ENCODE measurements at regions not wholly inside any gene's neighbourhood (a gene's known extent, or its start where the extent isn't known, plus 50 kb on each side); places are given as distances from the start of the nearest gene placed in this dataset.

DNA sequence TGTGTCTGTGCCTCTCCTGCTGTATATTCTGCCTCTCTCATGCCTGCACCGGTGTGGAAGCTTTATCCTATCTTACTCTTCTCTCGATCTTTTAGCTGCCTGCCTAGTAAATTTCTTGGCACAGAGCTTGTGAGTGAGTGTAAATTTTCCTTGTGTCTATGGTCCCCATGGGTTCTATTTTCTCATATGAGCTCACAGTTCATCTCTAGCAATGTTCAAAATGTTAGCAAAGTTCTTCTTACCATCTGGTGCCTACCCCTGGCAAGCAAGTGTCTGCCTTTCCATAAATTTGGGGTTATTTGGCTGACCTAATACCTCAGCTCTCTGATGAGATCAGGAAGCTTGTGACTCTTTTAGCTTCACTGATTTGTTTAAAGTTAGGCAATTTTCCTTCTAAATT, 572.1 kb upstream of the BRINP3 start:
- TF ChIP-seq CTCF (IDR thresholded peaks at IDR 0.05; ENCODE audit: low read depth, low read length, poor library complexity, severe bottlenecking) (no peak), EZH2phosphoT487 (IDR thresholded peaks at IDR 0.05; ENCODE audit: borderline replicate concordance, low read length) (no peak)
